ENCODE measurements at regions not wholly inside any gene's neighbourhood (a gene's known extent, or its start where the extent isn't known, plus 50 kb on each side); places are given as distances from the start of the nearest gene placed in this dataset.

DNA sequence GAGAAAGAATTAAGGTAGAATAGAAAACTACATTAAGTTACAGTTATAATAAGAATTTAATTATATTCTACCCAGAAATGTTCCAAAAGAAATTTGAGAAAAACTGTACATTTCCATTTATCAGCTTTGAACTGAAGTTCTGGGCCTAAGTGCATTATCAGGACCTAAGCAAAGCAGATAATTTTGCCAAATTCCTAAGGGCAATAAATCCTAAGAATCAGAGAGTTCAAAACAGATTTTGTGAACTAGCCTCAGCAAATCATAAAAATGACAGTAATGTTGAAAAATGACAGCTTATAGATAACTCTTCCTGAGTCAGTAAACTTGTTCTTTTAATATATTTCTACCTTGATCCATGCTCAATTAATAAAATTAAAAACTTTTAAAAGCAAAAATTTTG, 662.1 kb upstream of the CDH9 start:
- DNase-seq (no peak), ATAC-seq (no peak)

DNA sequence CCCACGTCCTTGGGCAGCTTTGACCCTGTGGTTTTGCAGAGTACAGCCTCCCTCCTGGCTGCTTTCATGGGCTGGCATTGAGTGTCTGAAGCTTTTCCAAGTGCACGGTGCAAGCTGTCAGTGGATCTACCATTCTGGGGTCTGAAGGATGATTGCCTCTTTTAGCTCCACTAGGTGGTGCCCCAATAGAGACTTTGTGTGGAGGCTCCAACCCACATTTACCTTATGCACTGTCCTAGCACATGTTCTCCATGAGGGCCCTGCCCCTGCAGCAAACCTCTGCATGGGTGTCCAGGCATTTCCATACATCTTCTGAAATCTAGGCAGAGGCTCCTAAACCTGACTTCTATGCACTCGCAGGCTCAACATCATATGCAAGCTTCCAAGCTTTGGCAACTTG, 644.2 kb upstream of the CDH9 start:
- ATAC-seq (no peak), DNase-seq (no peak)
- intact Hi-C loops (cut with DNase I), result no loop called here

More for the DNA sequence above, 662.1 kb upstream of the CDH9 start:
- intact Hi-C loops (cut with DNase I), result no loop called here

DNA sequence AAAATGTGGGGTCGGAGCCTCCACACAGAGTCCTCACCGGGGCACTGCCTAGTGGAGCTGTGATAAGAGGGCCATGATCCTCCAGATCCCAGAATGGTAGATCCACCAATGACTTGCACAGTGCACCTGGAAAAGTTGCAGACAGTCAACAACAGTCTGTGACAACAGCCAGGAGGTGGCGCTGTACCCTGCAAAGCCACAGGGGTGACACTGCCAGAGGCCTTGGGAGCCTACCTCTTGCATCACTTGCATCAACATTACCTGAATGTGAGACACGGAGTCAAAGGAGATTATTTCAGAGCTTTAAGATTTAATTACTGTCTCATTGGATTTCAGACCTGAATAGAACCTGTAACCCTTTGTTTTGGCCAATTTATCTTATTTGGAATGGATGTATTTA, 614.1 kb upstream of the CDH9 start:
- intact Hi-C loops (cut with DNase I), result no loop called here
- no peak for DNase-seq
- ATAC-seq, result no peak

DNA sequence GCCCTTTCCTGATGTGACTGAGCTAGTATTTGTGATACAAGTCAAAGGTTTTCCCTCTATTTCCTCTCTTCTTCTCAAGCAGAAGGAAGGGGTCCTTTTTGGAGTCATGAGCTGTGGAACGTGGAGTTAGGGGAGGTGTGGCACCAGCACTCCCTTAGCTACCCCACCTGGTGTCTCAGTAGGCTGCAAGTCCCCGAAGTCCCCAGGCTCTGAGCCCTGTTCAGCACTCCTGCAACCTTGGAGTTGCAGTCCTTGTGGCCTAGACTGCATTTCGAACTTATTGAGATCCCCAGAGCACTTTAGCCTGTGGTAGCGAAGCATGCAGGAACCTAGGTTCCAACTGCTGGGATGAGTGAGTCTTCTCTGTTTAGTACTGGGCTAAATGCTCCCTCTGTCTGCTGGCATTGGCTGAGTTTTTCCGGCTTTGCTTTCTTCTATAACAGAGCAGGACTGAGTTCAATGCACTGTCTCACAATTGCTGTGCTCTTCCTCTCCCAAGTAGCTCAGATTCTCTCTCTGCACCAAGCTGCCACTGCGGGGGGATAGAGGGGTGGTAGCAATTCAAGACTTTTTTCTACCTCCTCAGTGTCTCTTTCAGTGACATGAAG, 600.7 kb upstream of the CDH9 start:
- intact Hi-C loops (cut with DNase I), result no loop called here
- DNase-seq (no peak), ATAC-seq (no peak)

DNA sequence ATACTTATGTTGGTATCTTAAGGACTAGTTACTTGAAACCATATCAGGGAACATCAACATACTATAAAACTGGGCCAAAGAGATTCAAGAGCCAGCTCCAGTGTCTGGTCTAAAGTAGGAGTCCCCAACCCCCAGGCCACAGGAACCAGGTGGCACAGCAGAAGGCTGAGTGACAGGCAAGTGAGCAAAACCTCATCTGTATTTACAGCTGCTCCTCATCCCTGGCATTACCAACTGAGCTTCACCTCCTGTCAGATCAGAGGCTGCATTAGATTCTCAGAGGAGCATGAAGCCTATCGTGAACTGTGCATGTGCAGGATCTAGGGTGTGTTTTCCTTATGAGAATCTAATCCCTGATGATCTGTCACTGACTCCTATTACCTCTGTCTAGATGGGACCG, 581.6 kb upstream of the CDH9 start:
- no peak for ATAC-seq
- DNase-seq, result no peak
- intact Hi-C loops (cut with DNase I), result no loop called here

DNA sequence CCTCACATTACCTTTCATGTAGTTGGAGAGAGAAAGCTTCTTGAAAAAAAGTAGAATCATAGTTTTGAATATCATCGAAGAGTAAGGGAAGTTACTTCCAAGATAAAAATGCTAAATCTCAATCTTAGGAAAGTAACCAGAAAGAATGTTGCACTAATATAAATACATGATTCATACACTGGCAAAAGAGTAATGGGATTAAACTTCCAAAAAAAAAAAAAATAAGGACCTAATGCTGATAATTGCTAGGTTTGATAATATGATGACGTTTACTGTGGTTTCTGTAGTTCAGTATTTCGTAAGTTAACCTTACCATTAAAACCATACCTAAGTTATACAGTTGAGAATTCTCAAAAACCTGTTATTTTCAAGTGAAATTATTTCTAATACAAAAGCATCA, 573.8 kb upstream of the CDH9 start:
- ATAC-seq, result no peak
- intact Hi-C loops (cut with DNase I), result no loop called here
- no peak for DNase-seq

DNA sequence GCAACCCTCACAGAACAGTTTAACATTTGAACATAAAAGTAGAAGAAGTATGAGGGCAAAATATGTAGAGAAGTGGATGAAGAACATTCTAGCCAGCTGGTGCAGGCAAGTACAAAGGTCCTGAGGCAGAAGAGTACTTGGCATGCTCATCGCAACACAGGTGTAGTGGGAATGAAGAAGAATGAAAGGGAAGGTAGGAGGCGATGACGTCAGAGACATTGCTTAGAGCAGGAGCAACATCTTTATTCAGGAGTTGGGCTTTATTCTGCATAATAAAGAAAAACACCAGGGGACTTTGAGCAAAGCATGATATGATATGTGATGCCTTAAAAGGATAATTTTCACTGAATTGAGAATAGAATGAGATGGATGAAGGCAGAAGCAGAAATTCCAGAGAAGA, 570.6 kb upstream of the CDH9 start:
- ATAC-seq (no peak), DNase-seq (no peak)
- intact Hi-C loops (cut with DNase I), result no loop called here

DNA sequence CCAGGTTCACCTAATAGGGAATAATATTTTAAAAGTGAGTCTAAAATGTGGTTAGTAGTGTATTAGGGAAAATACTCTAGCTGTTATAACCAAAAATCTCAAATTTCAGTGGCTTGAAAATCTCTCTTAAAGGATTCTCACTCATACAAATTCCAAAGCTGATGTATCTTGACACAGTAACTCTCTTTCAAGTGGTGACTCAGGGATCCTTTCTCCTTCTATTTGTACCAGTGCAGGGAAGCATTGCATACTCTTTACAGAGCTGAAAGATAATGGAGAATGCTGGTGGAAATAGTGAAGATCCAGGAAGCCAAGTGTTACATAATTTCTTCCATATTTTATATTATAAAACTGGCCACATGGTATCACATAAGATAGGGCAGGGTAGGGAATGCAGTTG, 560.2 kb upstream of the CDH9 start:
- intact Hi-C loops (cut with DNase I), result no loop called here
- ATAC-seq, result no peak

DNA sequence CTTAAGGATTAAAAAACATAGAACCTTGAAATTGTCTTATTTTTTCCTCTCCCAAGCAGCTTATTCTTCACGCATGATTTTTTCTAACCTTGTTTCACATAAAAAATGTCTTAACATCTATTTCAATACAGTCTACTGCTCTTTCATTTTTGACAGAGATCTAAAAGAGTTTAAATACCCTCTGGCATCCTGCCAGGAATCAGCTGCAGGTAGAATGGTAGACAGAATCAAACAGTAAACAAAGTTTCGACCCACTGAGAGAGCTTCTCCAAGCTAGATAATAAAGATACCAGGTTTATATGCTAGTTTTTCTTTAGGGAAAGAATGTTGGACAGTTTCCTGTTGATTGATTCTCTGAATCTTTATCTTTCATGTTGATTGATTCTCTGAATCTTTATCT, 555.8 kb upstream of the CDH9 start:
- DNase-seq (no peak), ATAC-seq (no peak)
- intact Hi-C loops (cut with DNase I), result no loop called here

More for the DNA sequence above, 560.2 kb upstream of the CDH9 start:
- no peak for DNase-seq

DNA sequence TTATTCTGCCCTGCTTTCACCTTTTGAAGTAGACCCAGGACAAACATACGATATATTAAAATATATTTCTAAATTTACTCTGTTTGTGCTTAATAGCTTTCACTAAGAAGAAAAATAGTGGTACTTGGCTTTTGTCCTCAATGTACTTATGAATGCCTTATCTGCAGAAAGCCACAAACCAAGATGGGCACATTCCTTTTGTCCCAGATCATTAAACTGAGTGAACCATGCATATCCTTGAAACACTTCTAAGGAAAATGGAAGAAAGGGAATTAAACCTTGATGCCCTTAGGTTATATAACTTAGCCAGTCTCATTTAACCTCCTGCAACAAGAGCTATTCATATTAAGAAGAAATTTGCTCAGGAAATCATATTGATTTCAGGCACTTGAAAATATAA, 553.8 kb upstream of the CDH9 start:
- no peak for DNase-seq
- intact Hi-C loops (cut with DNase I), result no loop called here
- ATAC-seq, result no peak

DNA sequence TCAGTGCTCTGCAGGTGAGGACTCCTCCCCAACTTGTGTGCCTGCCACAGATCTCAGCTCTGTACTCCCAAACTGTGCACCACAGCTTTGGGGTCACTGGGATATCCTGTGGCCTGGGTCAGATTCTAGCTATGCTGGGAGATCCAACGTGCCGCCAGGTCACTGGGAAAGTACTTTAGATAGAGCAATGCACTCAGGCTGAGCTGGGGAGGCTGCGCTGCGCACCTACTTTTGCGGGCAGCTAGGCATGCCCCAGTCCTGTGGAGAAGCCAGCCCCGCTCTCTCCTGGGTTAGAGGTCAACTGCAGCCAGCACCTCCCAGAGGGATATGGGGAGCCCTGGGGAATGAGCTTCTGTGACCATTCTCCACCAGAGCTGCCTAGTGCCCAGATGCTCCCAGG, 552.1 kb upstream of the CDH9 start:
- ATAC-seq (no peak), DNase-seq (no peak)
- intact Hi-C loops (cut with DNase I), result no loop called here

DNA sequence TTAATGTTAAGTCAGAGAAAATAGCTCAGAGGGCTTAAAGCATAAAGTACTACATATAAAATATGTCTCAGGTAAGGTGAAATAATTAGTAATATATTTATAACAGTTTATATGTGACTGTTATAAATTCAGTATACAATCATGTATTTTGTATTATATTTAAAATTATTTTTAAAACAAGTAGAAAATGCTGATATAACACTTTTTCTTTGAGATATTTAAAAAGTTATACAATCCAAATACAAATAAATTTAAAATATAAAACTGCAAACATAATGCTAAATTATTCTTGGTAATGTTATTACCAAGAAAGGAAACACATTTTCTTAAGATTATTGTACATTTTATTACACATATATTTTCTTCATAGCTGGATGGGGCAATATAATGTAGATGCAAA, 539.9 kb upstream of the CDH9 start:
- ATAC-seq (no peak), DNase-seq (no peak)
- intact Hi-C loops (cut with DNase I), result no loop called here

DNA sequence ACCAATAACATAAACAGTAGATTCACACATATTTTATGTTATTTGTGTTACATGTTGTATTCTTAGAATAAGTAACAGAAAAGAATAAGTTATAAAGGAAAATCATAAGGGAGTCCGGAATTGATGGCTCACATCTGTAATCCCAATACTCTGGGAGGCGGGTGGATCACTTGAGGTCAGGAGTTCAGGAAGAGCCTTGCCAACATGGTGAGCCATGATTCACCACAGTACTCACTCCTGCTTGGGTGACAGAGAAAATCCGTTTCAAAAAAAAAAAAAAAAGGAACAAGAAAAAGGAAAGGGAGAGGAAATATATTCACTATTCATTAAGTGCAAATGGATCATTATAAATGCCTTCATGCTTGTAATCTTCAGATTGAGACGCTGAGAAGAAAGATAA, 533.3 kb upstream of the CDH9 start:
- intact Hi-C loops (cut with DNase I), result no loop called here
- DNase-seq (no peak), ATAC-seq (no peak)

DNA sequence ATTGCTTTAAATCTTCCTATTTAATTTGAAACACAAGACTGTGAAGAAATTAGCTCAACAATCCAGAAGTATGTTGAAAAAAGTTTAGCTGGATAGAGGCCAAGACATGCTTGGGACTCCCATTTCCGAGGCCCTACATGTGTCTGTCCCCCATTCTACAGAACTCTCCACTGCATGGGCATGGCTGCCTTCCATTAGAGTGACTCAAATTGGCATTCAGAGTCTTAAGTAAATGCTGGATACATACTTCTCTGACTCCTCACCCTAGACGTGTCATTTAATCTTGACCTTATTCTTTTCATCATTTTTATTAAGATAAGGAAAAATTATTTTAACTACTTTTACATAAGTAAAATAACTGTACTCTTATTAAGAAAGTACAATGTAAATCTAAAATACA, 530.4 kb upstream of the CDH9 start:
- no peak for DNase-seq
- intact Hi-C loops (cut with DNase I), result no loop called here
- no peak for ATAC-seq

DNA sequence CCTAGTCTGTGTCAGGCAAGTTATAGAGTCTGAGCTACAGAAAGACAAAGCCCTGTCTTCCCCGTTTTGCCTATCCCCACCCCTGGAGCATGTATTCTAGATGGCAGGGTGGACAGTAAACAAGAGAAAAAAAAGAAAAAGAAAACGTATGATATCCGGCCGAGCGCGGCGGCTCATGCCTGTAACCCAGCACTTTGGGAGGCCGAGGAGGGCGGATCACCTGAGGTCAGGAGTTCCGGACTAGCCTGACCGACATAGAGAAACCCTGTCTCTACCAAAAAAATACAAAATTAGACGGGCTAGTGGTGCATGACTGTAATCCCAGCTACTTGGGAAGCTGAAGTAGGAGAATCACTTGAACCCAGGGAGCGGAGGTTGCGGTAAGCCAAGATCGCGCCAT, 523.0 kb upstream of the CDH9 start:
- no peak for ATAC-seq
- DNase-seq, result no peak
- intact Hi-C loops (cut with DNase I), result no loop called here

DNA sequence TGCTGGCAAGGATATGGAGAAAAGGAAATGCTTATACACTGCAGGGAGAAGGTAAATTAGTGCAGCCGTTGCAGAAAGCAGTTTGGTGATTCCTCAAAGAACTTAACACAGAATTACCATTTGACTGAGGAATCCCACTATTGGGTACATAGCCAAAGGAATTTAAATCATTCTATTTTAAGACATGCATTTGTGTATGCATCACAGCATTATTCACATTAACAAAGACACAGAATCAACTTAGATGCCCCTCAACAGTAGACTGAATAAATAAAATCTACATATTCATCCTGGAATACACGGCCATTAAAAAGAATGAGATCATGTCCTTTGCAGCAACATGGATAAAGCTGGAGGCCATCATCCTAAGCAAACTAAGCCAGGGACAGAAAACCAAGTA, 510.1 kb upstream of the CDH9 start:
- intact Hi-C loops (cut with DNase I), result no loop called here
- DNase-seq (no peak), ATAC-seq (no peak)

DNA sequence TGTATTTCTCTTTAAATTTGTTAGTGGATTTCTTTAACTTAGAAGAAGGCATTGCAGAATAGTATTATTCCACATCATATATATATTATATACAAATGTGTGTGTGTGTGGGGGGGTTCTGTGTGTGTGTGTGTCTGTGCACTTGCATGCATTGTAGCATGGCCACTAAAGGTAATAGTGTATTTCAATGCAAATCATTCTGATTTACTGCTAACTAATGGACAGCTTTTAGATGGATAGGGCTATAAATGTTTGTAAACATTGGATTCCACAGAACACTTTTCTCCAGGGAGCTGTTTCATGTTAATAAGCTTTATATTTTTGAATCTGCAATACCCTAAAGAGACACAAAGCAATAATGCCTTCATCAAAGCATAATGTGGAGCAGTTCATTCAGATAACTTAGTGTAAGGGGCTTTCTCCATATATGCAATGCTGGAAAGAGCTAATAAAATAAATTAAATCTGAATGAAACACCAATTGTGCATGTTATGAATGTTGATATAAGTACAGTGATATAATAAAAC, 496.7 kb upstream of the CDH9 start:
- ATAC-seq, result no peak
- DNase-seq, result no peak
- intact Hi-C loops (cut with DNase I), result no loop called here

DNA sequence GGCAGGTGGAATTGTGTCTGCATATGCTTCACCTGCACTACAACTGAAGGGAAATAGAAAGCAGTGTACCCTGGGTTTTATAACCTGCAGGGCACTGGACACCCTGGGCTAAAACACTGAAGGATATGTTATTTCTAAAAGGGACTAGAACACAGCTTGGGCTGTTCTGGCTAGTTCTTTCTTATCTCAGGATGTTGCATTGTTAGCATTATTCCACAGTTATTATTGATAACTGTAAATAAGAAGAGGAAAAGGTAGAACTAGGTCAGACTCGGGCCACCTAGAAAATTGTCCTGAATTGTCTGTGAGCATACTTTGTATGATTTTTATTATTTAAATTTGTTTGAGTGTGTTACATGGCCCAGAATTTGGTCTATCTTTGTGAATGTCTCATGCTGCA, 493.9 kb upstream of the CDH9 start:
- ATAC-seq (no peak), DNase-seq (no peak)
- intact Hi-C loops (cut with DNase I), result no loop called here

DNA sequence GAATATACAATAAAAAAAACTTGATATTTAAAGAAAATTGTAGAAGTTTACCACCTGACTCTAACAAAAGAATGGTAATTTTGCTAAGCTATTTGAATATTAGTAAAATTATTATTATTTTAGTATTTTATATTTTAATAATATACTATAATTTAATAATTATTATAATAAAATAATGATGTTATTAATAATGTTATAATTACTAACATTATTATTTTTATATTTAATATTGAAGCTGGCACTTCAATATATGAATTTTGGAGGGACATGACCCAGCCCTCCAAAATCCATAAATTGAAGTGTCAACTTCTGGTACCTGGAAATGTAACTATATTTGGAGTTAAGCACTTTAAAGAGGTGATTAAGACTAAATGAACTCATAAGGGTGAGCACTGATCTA, 486.1 kb upstream of the CDH9 start:
- DNase-seq (no peak), ATAC-seq (no peak)
- intact Hi-C loops (cut with DNase I), result no loop called here

DNA sequence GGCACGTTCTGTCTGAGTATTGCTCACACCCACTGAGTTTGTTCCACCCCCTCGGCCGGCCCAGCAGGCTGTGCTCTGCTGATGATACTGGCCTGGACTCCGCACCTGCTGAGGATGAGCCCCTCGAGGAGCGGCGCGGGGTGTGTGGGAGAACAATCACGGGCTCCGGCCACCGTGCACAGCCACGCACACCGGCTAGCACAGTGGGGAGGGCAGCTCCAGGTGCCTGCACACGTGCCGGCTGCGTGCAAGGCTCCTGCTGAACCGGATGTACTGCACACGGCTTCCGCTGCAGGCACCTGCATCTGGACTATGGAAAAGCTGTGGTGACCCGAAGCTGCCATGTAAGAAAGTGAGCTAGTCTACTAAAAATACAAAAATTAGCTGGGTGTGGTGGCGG, 485.2 kb upstream of the CDH9 start:
- ATAC-seq, result no peak
- no peak for DNase-seq
- intact Hi-C loops (cut with DNase I), result no loop called here

DNA sequence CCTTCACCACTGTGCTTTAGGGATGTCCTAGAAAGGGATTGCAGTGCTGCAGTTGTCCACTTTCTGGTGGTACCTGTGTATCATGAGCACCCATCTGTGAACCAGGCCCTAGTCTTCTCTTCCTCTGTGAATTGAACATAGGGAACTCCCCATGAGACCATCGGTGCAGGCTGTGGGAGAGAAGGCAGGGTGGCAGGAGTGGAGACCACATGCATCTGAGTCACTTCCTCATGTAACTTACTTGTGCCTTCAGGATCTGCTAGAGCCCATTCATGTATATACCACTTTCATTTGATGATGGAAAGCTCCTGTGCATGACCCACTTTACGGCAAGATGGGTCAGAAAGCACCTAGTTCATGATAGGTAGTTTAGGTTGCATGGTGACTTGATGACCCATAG, 478.1 kb upstream of the CDH9 start:
- no peak for ATAC-seq
- DNase-seq, result no peak
- intact Hi-C loops (cut with DNase I), result no loop called here

DNA sequence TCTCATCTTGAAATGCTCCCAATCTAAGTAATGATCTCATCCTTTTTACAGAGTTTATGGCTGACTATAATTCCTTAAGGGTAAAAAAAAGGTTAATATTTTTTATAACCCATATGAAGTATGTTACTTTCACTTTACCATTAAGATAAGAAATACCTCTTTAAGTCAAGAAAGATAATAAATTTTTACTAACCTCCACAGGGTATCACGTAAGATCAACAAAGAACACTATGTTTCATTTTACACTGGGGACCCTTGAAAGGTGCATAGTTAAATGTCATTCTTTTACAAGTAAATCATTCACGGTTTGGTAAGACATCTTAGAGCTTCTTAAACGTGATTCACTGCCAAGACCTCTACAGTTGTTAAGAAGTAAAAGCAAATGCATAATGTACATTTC, 472.7 kb upstream of the CDH9 start:
- intact Hi-C loops (cut with DNase I), result no loop called here
- ATAC-seq, result no peak
- no peak for DNase-seq

Data from left cardiac atrium (tissue), 4 donors.